ENCODE measurements at regions not wholly inside any gene's neighbourhood (a gene's known extent, or its start where the extent isn't known, plus 50 kb on each side); places are given as distances from the start of the nearest gene placed in this dataset.
"Not testable (repeated sequence)": the region's sequence is repeated elsewhere in the genome, so short reads cannot be mapped to it uniquely, and the experiment has no call there.

- Histone ChIP-seq H3K27ac (peak overlapping the region; percentile 84), H3K27me3 (no peaks in the 10 kb centered on the region), H3K4me3 (no peak overlapping the region), H3K36me3 (no peaks in the 10 kb centered on the region), H3K4me1 (peaks cover 23% of the 10 kb centered on the region), H3K9me3 (replicated peaks) (no peaks in the 10 kb centered on the region)
- peak; percentile 45 to 77 for DNase-seq
Observed at GRCh38 chr12:84411031-84411430, 501.6 kb downstream of the SLC6A15 start.

GRCh38 chr12:84408936-84409335 lies 503.7 kb downstream of the SLC6A15 start:
- H3K4me3 ChIP-seq, result no peak overlapping the region
- H3K27me3 ChIP-seq, result no peaks in the 10 kb centered on the region
- no peaks in the 10 kb centered on the region for H3K9me3 ChIP-seq (replicated peaks)
- peaks cover 23% of the 10 kb centered on the region for H3K4me1 ChIP-seq
- DNase-seq, result peak; percentile 47 to 59
- no peaks in the 10 kb centered on the region for H3K36me3 ChIP-seq
- no peak overlapping the region for H3K27ac ChIP-seq

GRCh38 chr12:84406720-84407119 lies 505.9 kb downstream of the SLC6A15 start:
- not testable (repeated sequence) for H3K27ac ChIP-seq; H3K27me3 ChIP-seq; H3K36me3 ChIP-seq; H3K9me3 ChIP-seq (replicated peaks); H3K4me3 ChIP-seq; DNase-seq
- peaks cover 15% of the 10 kb centered on the region for H3K4me1 ChIP-seq

- H3K36me3 ChIP-seq, result no peaks in the 10 kb centered on the region
- no peaks in the 10 kb centered on the region for H3K9me3 ChIP-seq (replicated peaks)
- no peaks in the 10 kb centered on the region for H3K4me1 ChIP-seq
- H3K27ac ChIP-seq, result no peak overlapping the region
- no peak overlapping the region for H3K4me3 ChIP-seq
- no peak for DNase-seq
- no peaks in the 10 kb centered on the region for H3K27me3 ChIP-seq
Observed at GRCh38 chr12:84397846-84398245, 514.8 kb downstream of the SLC6A15 start.

- Histone ChIP-seq H3K4me3 (no peak overlapping the region), H3K4me1 (no peaks in the 10 kb centered on the region), H3K27me3 (no peaks in the 10 kb centered on the region), H3K36me3 (no peaks in the 10 kb centered on the region), H3K9me3 (replicated peaks) (no peaks in the 10 kb centered on the region), H3K27ac (no peak overlapping the region)
- DNase-seq, result no peak
Observed at GRCh38 chr12:84397263-84397662, 515.3 kb downstream of the SLC6A15 start.

GRCh38 chr12:84391176-84391575 lies 521.4 kb downstream of the SLC6A15 start:
- not testable (repeated sequence) for H3K27ac ChIP-seq; H3K36me3 ChIP-seq; H3K27me3 ChIP-seq; H3K4me3 ChIP-seq; H3K9me3 ChIP-seq (replicated peaks); DNase-seq; H3K4me1 ChIP-seq

- H3K36me3 ChIP-seq, result no peaks in the 10 kb centered on the region
- no peak overlapping the region for H3K27ac ChIP-seq
- H3K4me1 ChIP-seq, result 0 out of 2 replicates have a peak, but pooled peaks cover 5% of the 10 kb centered on the region
- H3K4me3 ChIP-seq, result no peak overlapping the region
- H3K9me3 ChIP-seq (replicated peaks), result peaks cover 5% of the 10 kb centered on the region; the same call in 1 of the 2 replicates
- H3K27me3 ChIP-seq, result no peaks in the 10 kb centered on the region
- no peak for DNase-seq
Observed at GRCh38 chr12:84384384-84384783, 528.2 kb downstream of the SLC6A15 start.

- H3K4me1 ChIP-seq; H3K36me3 ChIP-seq; H3K27ac ChIP-seq; H3K27me3 ChIP-seq; H3K4me3 ChIP-seq; DNase-seq; H3K9me3 ChIP-seq (replicated peaks): not testable (repeated sequence)
Observed at GRCh38 chr12:84382486-84382885, 530.1 kb downstream of the SLC6A15 start.

GRCh38 chr12:84376320-84376719 lies 536.3 kb downstream of the SLC6A15 start:
- no peaks in the 10 kb centered on the region for H3K27me3 ChIP-seq
- no peak for DNase-seq

GRCh38 chr12:84375449-84376170 lies 537.0 kb downstream of the SLC6A15 start:
- H3K27ac ChIP-seq, result no peak overlapping the region
- no peaks in the 10 kb centered on the region for H3K9me3 ChIP-seq (replicated peaks)
- no peaks in the 10 kb centered on the region for H3K4me1 ChIP-seq
- no peak overlapping the region for H3K4me3 ChIP-seq
- H3K36me3 ChIP-seq, result no peaks in the 10 kb centered on the region
- DNase-seq, result no peak
- H3K27me3 ChIP-seq, result no peaks in the 10 kb centered on the region

More at GRCh38 chr12:84376320-84376719, 536.3 kb downstream of the SLC6A15 start:
- H3K36me3 ChIP-seq, result no peaks in the 10 kb centered on the region
- no peaks in the 10 kb centered on the region for H3K9me3 ChIP-seq (replicated peaks)
- H3K4me3 ChIP-seq, result no peak overlapping the region
- H3K4me1 ChIP-seq, result 0 out of 2 replicates have a peak, but pooled peaks cover 1% of the 10 kb centered on the region
- no peak overlapping the region for H3K27ac ChIP-seq

GRCh38 chr12:84362552-84362897 lies 550.1 kb downstream of the SLC6A15 start:
- Histone ChIP-seq H3K27me3 (no peaks in the 10 kb centered on the region), H3K4me1 (no peaks in the 10 kb centered on the region), H3K27ac (no peak overlapping the region), H3K9me3 (replicated peaks) (no peaks in the 10 kb centered on the region), H3K4me3 (no peak overlapping the region), H3K36me3 (no peaks in the 10 kb centered on the region)
- no peak for DNase-seq

GRCh38 chr12:84361651-84362551 lies 550.7 kb downstream of the SLC6A15 start:
- DNase-seq, result no peak
- no peaks in the 10 kb centered on the region for H3K9me3 ChIP-seq (replicated peaks)

GRCh38 chr12:84357314-84357713 lies 555.3 kb downstream of the SLC6A15 start:
- no peak overlapping the region for H3K4me3 ChIP-seq
- H3K36me3 ChIP-seq, result no peaks in the 10 kb centered on the region
- H3K4me1 ChIP-seq, result no peaks in the 10 kb centered on the region
- H3K27ac ChIP-seq, result no peak overlapping the region
- no peaks in the 10 kb centered on the region for H3K27me3 ChIP-seq
- H3K9me3 ChIP-seq (replicated peaks), result no peaks in the 10 kb centered on the region
- DNase-seq, result no peak

More at GRCh38 chr12:84361651-84362551, 550.7 kb downstream of the SLC6A15 start:
- H3K4me3 ChIP-seq, result no peak overlapping the region
- no peak overlapping the region for H3K27ac ChIP-seq
- H3K4me1 ChIP-seq, result no peaks in the 10 kb centered on the region
- no peaks in the 10 kb centered on the region for H3K36me3 ChIP-seq
- H3K27me3 ChIP-seq, result no peaks in the 10 kb centered on the region

- Histone ChIP-seq H3K27ac (no peak overlapping the region), H3K4me1 (no peaks in the 10 kb centered on the region), H3K27me3 (no peaks in the 10 kb centered on the region), H3K4me3 (no peak overlapping the region), H3K36me3 (no peaks in the 10 kb centered on the region), H3K9me3 (replicated peaks) (no peaks in the 10 kb centered on the region)
- no peak for DNase-seq
Observed at GRCh38 chr12:84356224-84356623, 556.4 kb downstream of the SLC6A15 start.

- Histone ChIP-seq H3K27me3 (no peaks in the 10 kb centered on the region), H3K4me3 (no peak overlapping the region), H3K4me1 (no peaks in the 10 kb centered on the region), H3K36me3 (no peaks in the 10 kb centered on the region), H3K27ac (no peak overlapping the region), H3K9me3 (replicated peaks) (no peaks in the 10 kb centered on the region)
- DNase-seq, result no peak
Observed at GRCh38 chr12:84355561-84355960, 557.0 kb downstream of the SLC6A15 start.
